ENCODE measurements at regions not wholly inside any gene's neighbourhood (a gene's known extent, or its start where the extent isn't known, plus 50 kb on each side); places are given as distances from the start of the nearest gene placed in this dataset.

- TF ChIP-seq, protein P1, sequence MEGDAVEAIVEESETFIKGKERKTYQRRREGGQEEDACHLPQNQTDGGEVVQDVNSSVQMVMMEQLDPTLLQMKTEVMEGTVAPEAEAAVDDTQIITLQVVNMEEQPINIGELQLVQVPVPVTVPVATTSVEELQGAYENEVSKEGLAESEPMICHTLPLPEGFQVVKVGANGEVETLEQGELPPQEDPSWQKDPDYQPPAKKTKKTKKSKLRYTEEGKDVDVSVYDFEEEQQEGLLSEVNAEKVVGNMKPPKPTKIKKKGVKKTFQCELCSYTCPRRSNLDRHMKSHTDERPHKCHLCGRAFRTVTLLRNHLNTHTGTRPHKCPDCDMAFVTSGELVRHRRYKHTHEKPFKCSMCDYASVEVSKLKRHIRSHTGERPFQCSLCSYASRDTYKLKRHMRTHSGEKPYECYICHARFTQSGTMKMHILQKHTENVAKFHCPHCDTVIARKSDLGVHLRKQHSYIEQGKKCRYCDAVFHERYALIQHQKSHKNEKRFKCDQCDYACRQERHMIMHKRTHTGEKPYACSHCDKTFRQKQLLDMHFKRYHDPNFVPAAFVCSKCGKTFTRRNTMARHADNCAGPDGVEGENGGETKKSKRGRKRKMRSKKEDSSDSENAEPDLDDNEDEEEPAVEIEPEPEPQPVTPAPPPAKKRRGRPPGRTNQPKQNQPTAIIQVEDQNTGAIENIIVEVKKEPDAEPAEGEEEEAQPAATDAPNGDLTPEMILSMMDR (IDR thresholded peaks at IDR 0.05; ENCODE audit: control extremely low read depth, extremely low read depth, low read depth, missing control alignments), result no peak
- ChIA-PET POLR2A (no interaction called here), CTCF (interaction anchor here (1.6 kb wide), 1 partner anchor 31 kb away, joined by 3 read pairs; no protein-coding TSS in a partner anchor)
- no peak for DNase-seq (ENCODE audit: extremely low spot score)
Observed at GRCh38 chr17:77854083-77854758, 104.3 kb upstream of the TNRC6C start.

DNA sequence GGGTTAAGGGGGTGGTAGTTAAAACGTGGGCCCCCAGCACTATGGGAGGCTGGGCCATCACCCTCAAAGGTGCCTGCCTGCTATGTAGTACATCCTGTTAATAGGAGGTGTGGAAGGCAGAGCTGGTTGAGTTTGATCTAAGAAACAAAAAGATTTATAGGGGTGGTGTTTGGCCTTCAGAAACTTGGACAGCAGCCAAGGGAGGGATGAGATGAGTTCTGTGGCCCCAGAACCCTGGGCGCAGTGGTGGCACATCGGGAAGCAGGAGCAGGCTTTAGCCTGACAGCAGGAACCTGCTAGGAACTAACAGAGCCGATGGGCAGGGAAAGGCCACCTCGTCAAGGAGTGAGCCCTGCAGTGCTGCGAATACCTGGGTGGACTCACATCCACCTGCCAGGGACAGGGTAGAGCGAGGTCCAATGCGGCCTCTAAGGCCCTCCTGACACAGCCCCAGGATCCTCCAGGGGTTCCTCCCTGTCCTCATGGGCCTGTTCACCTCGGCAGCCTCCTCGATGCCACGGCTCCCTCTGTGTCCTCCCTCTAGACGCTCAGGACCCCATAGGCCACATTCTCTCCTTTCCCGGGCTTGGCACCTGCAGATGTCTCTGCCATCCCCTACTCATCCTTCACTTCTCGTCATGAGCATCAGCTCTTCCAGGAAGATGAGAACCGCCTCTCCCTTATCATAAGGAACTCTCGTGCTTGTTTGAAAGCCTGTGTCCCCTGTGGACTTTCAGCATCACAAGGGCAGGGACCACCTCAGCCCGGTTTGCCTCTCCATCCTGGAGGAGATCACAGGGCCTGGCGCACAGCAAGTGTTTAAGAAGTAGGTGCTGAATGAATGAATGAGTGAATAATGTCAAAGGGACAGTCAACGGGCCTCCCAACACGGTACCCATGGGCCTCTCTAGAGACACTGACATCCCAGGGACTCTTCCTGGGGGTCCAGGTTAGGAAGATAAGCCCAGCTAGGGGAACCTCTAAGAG is 103.5 kb upstream of the TNRC6C start:
- POLR2A ChIA-PET, result no interaction called here
- TF ChIP-seq, protein P1 (IDR thresholded peaks at IDR 0.05; ENCODE audit: control extremely low read depth, extremely low read depth, low read depth, missing control alignments), result no peak
- DNase-seq (ENCODE audit: extremely low spot score), result no peak
- CTCF ChIA-PET, result interaction anchor here (1.6 kb wide), 1 partner anchor 30 kb away, joined by 3 read pairs; no protein-coding TSS in a partner anchor

- DNase-seq (ENCODE audit: extremely low spot score), result no peak
- TF ChIP-seq, protein P1 (IDR thresholded peaks at IDR 0.05; ENCODE audit: control extremely low read depth, extremely low read depth, low read depth, missing control alignments), result no peak
- CTCF ChIA-PET, result no interaction called here
- POLR2A ChIA-PET, result no interaction called here
Observed at GRCh38 chr17:77856551-77857305, 101.8 kb upstream of the TNRC6C start.

DNA sequence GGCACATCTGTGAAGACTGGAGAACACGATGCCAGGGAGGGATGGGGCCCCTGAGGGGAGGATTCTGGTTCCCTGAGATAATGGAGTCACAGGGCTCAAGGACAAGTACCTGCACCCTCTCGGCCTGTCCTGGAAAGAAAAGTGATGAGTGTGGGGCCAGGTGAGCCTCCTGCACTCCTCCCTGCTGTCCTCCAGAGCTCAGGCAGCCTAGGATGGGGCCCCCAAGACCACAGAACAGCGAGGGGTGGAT is 101.3 kb upstream of the TNRC6C start:
- TF ChIP-seq, protein P1 (IDR thresholded peaks at IDR 0.05; ENCODE audit: control extremely low read depth, extremely low read depth, low read depth, missing control alignments), result no peak

DNA sequence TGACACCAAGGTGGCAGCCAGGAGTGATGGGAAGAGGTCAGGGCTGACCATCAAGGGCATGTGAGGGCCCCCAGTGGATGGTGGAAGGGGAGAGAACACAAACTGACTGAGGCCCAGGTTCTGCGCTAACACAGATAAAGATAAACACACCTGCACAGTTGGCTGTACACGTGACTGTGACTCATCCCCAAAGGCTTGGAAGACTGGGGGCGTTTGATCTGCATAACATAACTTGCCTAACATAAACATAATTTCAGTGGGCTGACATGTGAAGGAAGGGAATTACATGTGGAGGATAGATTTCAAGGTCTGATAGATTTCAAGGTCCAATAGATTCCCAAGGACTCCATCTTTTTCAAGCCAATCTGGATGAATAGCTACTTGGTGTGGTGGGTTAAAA is 100.9 kb upstream of the TNRC6C start:
- CTCF ChIA-PET, result no interaction called here
- POLR2A ChIA-PET, result no interaction called here
- TF ChIP-seq, protein P1 (IDR thresholded peaks at IDR 0.05; ENCODE audit: control extremely low read depth, extremely low read depth, low read depth, missing control alignments), result no peak
- DNase-seq (ENCODE audit: extremely low spot score), result no peak

More for the DNA sequence above, 101.3 kb upstream of the TNRC6C start:
- POLR2A ChIA-PET, result no interaction called here
- DNase-seq (ENCODE audit: extremely low spot score), result no peak
- CTCF ChIA-PET, result no interaction called here

DNA sequence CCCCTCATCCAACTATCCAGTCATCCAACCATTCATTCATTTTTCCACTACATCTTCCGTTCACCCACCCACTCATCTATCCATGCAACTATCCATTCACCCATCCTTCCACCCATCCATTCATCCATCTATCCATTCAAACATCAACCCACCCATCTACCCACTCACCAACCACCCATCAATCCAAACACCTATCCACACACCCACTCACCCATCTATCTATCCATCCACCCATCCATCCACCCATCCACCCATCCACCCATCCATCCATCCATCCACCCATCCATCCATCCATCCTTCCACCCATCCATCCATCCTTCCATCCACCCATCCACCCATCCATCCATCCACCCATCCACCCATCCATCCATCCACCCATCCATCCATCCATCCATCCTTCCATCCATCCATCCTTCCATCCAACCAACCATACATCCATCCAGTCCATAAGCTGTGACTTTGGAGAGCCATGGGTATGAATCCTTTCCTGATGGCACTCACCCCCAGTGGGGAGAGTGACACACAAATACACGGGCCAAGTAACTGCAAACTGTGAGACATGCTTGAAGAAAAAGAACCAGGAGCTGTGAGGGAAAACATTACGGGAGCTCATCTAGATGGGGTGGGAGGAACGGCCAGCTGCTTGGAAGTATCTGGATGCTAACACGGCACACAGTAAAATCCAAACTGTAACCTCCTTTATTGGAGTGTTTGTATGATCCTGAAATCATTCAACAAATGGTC is 100.0 kb upstream of the TNRC6C start:
- no peak for DNase-seq (ENCODE audit: extremely low spot score)
- TF ChIP-seq, protein P1 (IDR thresholded peaks at IDR 0.05; ENCODE audit: control extremely low read depth, extremely low read depth, low read depth, missing control alignments), result no peak
- ChIA-PET CTCF (interaction anchor here (1.0 kb wide), 1 partner anchor 11 kb away, joined by 3 read pairs; no protein-coding TSS in a partner anchor), POLR2A (no interaction called here)
